ENCODE measurements at regions not wholly inside any gene's neighbourhood (a gene's known extent, or its start where the extent isn't known, plus 50 kb on each side); places are given as distances from the start of the nearest gene placed in this dataset.

GRCh38 chr3:64379221-64379620, 154.0 kb upstream of the PRICKLE2 start:
- TF ChIP-seq CTCF (IDR thresholded peaks at IDR 0.05) (no peak), POLR2AphosphoS5 (IDR thresholded peaks at IDR 0.05) (no peak), POLR2A (IDR thresholded peaks at IDR 0.05) (no peak), EP300 (IDR thresholded peaks at IDR 0.05) (no peak)
- no peaks in the 10 kb centered on the region for H3K4me1 ChIP-seq
- H3K27me3 ChIP-seq = no peaks in the 10 kb centered on the region
- H3K4me3 ChIP-seq = no peak overlapping the region
- WGBS = 84% methylated on average over 5 of the region's 5 CpGs
- no peak for DNase-seq (ENCODE audit: low spot score in 2 of 2)
- no peak overlapping the region for H3K27ac ChIP-seq
- no peaks in the 10 kb centered on the region for H3K9me3 ChIP-seq
- H3K36me3 ChIP-seq = no peaks in the 10 kb centered on the region

- no peaks in the 10 kb centered on the region for H3K27me3 ChIP-seq
- no peak for DNase-seq (ENCODE audit: low spot score in 2 of 2)
- no peaks in the 10 kb centered on the region for H3K4me1 ChIP-seq
- H3K9me3 ChIP-seq = no peaks in the 10 kb centered on the region
- WGBS = 92% methylated on average over 5 of the region's 5 CpGs
- no peak overlapping the region for H3K27ac ChIP-seq
- TF ChIP-seq POLR2AphosphoS5 (IDR thresholded peaks at IDR 0.05) (no peak), POLR2A (IDR thresholded peaks at IDR 0.05) (no peak), EP300 (IDR thresholded peaks at IDR 0.05) (no peak), CTCF (IDR thresholded peaks at IDR 0.05) (no peak)
- no peaks in the 10 kb centered on the region for H3K36me3 ChIP-seq
- no peak overlapping the region for H3K4me3 ChIP-seq
Measured at GRCh38 chr3:64377942-64378341, 152.7 kb upstream of the PRICKLE2 start.

GRCh38 chr3:64375737-64376136, 150.5 kb upstream of the PRICKLE2 start:
- Histone ChIP-seq H3K27ac (no peak overlapping the region), H3K4me1 (no peaks in the 10 kb centered on the region), H3K36me3 (no peaks in the 10 kb centered on the region), H3K4me3 (no peak overlapping the region), H3K9me3 (no peaks in the 10 kb centered on the region), H3K27me3 (no peaks in the 10 kb centered on the region)
- no peak for DNase-seq (ENCODE audit: low spot score in 2 of 2)
- TF ChIP-seq POLR2AphosphoS5 (IDR thresholded peaks at IDR 0.05) (no peak), POLR2A (IDR thresholded peaks at IDR 0.05) (no peak), CTCF (IDR thresholded peaks at IDR 0.05) (no peak), EP300 (IDR thresholded peaks at IDR 0.05) (no peak)
- 100% methylated on average over 1 of the region's 1 CpG for WGBS

DNA sequence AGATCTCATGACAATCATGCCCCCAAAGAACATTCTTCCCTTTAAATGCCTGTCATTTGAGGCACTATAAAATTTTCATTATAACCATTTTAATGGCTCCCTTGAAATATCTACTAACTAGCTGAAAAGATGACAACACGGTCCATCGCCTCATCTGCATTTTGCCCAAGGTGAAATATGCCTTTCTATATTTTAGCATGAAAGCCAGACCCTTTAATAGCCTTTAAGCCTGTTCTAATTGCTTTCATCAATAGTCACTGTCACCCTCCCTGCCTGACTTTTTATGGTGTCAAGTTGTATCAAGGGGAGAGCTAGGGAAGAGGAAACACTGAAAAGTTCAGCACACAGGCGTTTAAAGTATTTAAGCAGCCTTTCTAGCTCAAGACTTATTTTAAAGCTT, 144.1 kb upstream of the PRICKLE2 start:
- H3K27ac ChIP-seq = no peak overlapping the region
- 90% methylated on average over 3 of the region's 3 CpGs for WGBS
- H3K27me3 ChIP-seq = no peaks in the 10 kb centered on the region
- H3K4me1 ChIP-seq = peaks cover 4% of the 10 kb centered on the region
- H3K9me3 ChIP-seq = no peaks in the 10 kb centered on the region
- no peak for DNase-seq (ENCODE audit: low spot score in 2 of 2)
- no peaks in the 10 kb centered on the region for H3K36me3 ChIP-seq
- TF ChIP-seq EP300 (IDR thresholded peaks at IDR 0.05) (no peak), POLR2AphosphoS5 (IDR thresholded peaks at IDR 0.05) (no peak), CTCF (IDR thresholded peaks at IDR 0.05) (no peak), POLR2A (IDR thresholded peaks at IDR 0.05) (no peak)
- no peak overlapping the region for H3K4me3 ChIP-seq

- Histone ChIP-seq H3K9me3 (no peaks in the 10 kb centered on the region), H3K4me1 (peaks cover 4% of the 10 kb centered on the region), H3K4me3 (no peak overlapping the region), H3K27me3 (no peaks in the 10 kb centered on the region), H3K27ac (no peak overlapping the region), H3K36me3 (no peaks in the 10 kb centered on the region)
- DNase-seq (ENCODE audit: low spot score in 2 of 2) = no peak
- TF ChIP-seq POLR2A (IDR thresholded peaks at IDR 0.05) (no peak), POLR2AphosphoS5 (IDR thresholded peaks at IDR 0.05) (no peak), EP300 (IDR thresholded peaks at IDR 0.05) (no peak), CTCF (IDR thresholded peaks at IDR 0.05) (no peak)
- 50% methylated on average over 10 of the region's 10 CpGs for WGBS
Measured at GRCh38 chr3:64368257-64369020, 143.2 kb upstream of the PRICKLE2 start.
